Effector memory CD8-positive, alpha-beta T cell (primary cell): ENCODE measurements at regions not wholly inside any gene's neighbourhood (a gene's known extent, or its start where the extent isn't known, plus 50 kb on each side); places are given as distances from the start of the nearest gene placed in this dataset.

ENCODE experiments used
- ATAC-seq: fragments of 150-1000 bp; cut with Tn5 transposase; replicated peaks from 2 replicates; pipeline ENCODE4 v1.10.0; 2021; ENCODE audit warnings: mild to moderate bottlenecking, moderate library complexity
- DNase-seq, 3 experiments: peaks; one replicate each; pipeline ENCODE4 v3.0.0; 2021
- H3K27ac Mint-ChIP-seq, 2 donors: one replicate each; pipeline ENCODE4 v1.8.0; 2022; ENCODE audit warnings: mild to moderate bottlenecking in 2 of 2, mixed read lengths in 2 of 2, moderate library complexity in 2 of 2
- H3K27me3 Mint-ChIP-seq, 2 donors: one replicate each; pipeline ENCODE4 v1.8.0; 2022; ENCODE audit warnings: mixed read lengths in 2 of 2
- H3K36me3 Mint-ChIP-seq: one replicate; pipeline ENCODE4 v1.8.0; 2022; ENCODE audit warnings: mild to moderate bottlenecking, moderate library complexity, mixed read lengths; ENCODE audit not compliant: insufficient read depth
- H3K4me1 Mint-ChIP-seq, 2 donors: one replicate each; pipeline ENCODE4 v1.8.0; 2022; ENCODE audit warnings: low read depth in 2 of 2, mixed read lengths in 2 of 2
- H3K4me3 Mint-ChIP-seq, 2 donors: one replicate each; pipeline ENCODE4 v1.8.0; 2022; ENCODE audit warnings: mild to moderate bottlenecking in 2 of 2, mixed read lengths in 2 of 2, moderate library complexity in 2 of 2
- H3K9me3 Mint-ChIP-seq, 2 donors: one replicate each; pipeline ENCODE4 v1.8.0; 2022; ENCODE audit warnings: mixed read lengths in 2 of 2

DNA sequence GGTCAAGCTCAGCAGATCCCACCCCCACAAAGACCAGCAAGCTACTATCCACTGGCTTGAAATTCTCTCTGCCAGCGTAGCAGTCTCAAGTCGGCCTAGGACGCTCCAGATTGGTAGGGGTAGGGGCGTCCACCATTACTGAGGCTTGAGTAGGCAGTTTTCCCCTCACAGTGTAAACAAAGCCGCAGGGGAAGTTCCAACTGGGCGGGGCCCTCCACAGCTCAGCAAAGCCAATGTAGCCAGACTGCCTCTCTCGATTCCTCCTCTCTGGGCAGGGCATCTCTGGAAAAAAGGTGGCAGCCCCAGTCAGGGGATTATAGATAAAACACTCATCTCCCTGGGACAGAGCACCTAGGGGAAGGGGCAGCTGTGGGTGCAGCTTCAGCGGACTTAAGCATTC is 1064.9 kb upstream of the TENM4 start:
- no peak for DNase-seq
- H3K36me3 Mint-ChIP-seq = no peaks in the 10 kb centered on the region
- no peaks in the 10 kb centered on the region for H3K27me3 Mint-ChIP-seq

DNA sequence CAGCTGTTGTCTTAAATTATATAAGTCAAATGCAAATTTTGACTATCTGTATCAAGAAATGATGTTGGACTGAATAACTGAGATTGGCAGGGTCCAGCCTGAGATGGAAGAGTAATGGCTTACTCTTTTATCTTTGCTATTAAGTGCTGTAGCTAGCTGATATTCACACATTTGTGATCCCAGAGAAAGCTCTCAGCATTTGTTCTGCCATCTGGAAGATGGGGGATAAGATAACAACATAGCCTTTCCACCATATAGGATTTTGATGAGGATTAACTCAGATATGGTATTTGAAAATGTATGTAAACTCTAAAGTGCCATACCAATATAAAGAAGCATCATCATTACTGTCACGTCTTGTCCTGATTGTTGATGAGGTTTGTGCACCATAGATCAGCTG is 1063.2 kb upstream of the TENM4 start:
- peaks cover 5 to 15% of the 10 kb centered on the region in 2 donors for H3K9me3 Mint-ChIP-seq
- H3K4me1 Mint-ChIP-seq = no peaks in the 10 kb centered on the region
- H3K27me3 Mint-ChIP-seq = no peaks in the 10 kb centered on the region
- no peaks in the 10 kb centered on the region for H3K36me3 Mint-ChIP-seq
- no peak overlapping the region for H3K4me3 Mint-ChIP-seq
- no peak for DNase-seq
- no peak for ATAC-seq
- no peak overlapping the region for H3K27ac Mint-ChIP-seq

More for the DNA sequence above, 1064.9 kb upstream of the TENM4 start:
- no peak for ATAC-seq
- Mint-ChIP-seq H3K27ac (no peak overlapping the region), H3K4me1 (no peaks in the 10 kb centered on the region), H3K4me3 (no peak overlapping the region), H3K9me3 (peaks cover 9 to 15% of the 10 kb centered on the region in 2 donors)

DNA sequence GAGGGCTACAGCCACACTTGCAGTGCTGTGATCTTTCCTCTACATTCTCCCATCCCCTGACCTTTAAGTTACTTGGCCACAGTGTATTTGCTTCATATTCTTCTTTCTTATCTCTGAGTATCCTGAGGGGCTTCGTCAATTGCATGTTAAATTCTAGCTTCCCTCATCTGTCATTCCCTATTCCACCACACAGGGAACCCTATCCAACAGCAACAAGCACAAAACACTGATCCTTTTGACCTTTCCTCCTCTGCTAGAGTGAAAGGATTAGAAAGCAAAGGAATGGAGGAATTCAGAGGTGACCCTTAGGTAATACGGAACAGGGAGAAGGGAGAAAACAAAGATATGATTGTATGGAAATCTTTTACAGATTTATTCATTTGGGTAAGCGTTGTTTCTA is 1061.7 kb upstream of the TENM4 start:
- Mint-ChIP-seq H3K4me1 (no peaks in the 10 kb centered on the region), H3K9me3 (peaks cover 0 to 7% of the 10 kb centered on the region in 2 donors), H3K4me3 (no peak overlapping the region), H3K27me3 (no peaks in the 10 kb centered on the region), H3K27ac (no peak overlapping the region), H3K36me3 (no peaks in the 10 kb centered on the region)
- no peak for ATAC-seq
- DNase-seq = no peak

DNA sequence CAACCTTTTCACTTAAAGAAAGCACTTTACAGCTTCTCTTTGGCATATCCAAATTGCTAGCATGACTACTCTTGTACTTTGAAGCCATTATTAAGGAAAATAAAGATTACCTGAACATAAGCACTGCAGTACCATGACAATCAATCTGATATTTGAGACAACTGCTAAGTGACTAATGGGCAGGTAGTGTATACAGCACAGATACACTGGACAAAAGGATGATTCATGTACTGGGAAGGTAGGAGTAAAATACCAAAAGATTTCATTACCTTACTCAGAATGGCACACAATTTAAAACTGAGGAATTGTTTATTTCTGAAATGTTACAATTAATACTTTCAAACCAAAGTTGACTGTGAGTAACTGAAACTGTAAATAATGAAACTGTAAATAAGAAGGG is 1054.3 kb upstream of the TENM4 start:
- Mint-ChIP-seq H3K4me3 (no peak overlapping the region), H3K36me3 (no peaks in the 10 kb centered on the region), H3K27me3 (no peaks in the 10 kb centered on the region), H3K4me1 (no peaks in the 10 kb centered on the region), H3K9me3 (peaks cover 0 to 4% of the 10 kb centered on the region in 2 donors), H3K27ac (no peak overlapping the region)
- no peak for DNase-seq
- ATAC-seq = no peak

DNA sequence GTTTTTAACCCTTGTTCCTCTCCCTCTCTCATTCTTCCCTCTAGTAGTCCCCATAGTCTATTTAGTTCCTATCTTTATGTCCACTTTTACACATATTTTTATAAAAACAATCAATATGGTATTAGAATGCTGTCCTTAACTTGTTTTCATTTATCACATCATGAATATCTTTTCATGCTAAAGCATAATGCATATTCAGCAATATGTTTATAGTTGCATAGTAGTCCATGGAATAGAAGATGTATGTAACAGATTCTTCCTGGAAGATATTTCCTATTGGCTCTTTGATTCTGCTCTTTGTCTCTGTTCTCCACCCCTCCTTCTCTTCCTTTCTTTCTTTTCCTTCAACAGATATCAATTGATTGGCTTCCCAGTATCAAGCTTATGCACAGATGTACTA is 1047.1 kb upstream of the TENM4 start:
- Mint-ChIP-seq H3K9me3 (peaks cover 10 to 27% of the 10 kb centered on the region in 2 donors), H3K27me3 (no peaks in the 10 kb centered on the region), H3K27ac (no peak overlapping the region), H3K4me1 (no peaks in the 10 kb centered on the region), H3K4me3 (no peak overlapping the region), H3K36me3 (no peaks in the 10 kb centered on the region)
- ATAC-seq (no peak), DNase-seq (no peak)

DNA sequence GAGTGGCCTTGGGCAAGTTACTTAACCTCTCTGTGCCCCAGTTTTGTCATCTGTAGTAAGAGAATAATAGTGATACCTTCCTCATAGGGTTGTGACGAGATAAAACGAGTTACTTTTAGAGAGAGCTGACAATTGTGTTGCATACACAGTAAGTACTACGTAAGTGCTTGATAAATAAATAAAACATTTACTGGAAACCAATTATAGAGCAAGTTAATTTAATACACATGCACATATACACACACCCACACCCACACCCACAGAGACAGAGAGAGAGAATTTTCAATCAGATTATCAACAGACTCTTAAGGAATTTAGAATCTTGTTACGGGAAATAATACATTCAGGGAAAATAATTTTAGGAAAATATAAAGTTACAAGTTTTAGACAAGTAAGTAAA is 1045.8 kb upstream of the TENM4 start:
- no peak for ATAC-seq
- Mint-ChIP-seq H3K27ac (no peak overlapping the region), H3K4me1 (no peaks in the 10 kb centered on the region), H3K36me3 (no peaks in the 10 kb centered on the region), H3K9me3 (peaks cover 10 to 27% of the 10 kb centered on the region in 2 donors), H3K27me3 (no peaks in the 10 kb centered on the region), H3K4me3 (no peak overlapping the region)
- DNase-seq = no peak

DNA sequence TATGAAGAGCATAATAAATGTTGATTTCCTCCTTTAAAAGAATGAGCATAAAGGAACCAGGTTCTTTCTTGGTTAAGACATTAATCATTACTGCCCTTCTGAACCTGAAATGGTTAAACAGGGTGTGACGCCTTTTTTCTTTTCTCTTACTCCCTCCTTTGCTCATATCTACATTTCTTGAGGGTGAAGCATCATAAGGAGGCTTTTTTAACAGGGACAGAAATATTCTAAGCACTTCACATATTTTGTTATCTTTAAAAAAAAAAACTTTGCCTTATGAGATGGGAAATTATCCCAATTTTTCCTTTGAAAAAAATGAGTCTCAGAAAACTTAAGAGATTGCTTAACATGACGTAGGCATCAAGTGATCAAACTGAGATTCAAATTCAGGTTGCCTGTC is 1036.3 kb upstream of the TENM4 start:
- H3K27me3 Mint-ChIP-seq = no peaks in the 10 kb centered on the region
- DNase-seq (no peak), ATAC-seq (no peak)
- H3K36me3 Mint-ChIP-seq = no peaks in the 10 kb centered on the region
- no peak overlapping the region for H3K27ac Mint-ChIP-seq
- no peaks in the 10 kb centered on the region for H3K4me1 Mint-ChIP-seq
- peaks cover 4 to 12% of the 10 kb centered on the region in 2 donors for H3K9me3 Mint-ChIP-seq
- no peak overlapping the region for H3K4me3 Mint-ChIP-seq

DNA sequence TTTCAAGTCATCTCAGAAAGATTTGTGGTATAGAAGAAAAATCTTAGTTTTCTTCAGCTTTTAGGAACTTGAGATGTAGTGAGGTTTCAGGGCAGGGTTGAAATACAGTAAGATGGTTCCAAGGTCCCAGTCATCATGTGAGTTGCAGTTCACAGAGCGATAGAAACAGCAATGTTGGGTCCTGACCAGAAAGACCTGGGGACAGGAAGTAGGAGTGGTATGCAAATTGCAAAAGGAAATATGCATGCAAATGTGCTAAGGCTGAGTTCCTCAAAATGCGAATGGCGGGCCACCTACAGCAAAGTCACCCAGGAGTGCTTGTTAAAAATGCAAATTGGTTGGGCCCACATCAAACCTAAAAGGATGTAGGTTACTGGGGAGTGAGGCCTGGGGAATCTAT is 1032.7 kb upstream of the TENM4 start:
- Mint-ChIP-seq H3K27me3 (no peaks in the 10 kb centered on the region), H3K4me3 (no peak overlapping the region), H3K36me3 (no peaks in the 10 kb centered on the region), H3K27ac (no peak overlapping the region), H3K4me1 (no peaks in the 10 kb centered on the region), H3K9me3 (peaks cover 5 to 12% of the 10 kb centered on the region in 2 donors)
- DNase-seq (no peak), ATAC-seq (no peak)

DNA sequence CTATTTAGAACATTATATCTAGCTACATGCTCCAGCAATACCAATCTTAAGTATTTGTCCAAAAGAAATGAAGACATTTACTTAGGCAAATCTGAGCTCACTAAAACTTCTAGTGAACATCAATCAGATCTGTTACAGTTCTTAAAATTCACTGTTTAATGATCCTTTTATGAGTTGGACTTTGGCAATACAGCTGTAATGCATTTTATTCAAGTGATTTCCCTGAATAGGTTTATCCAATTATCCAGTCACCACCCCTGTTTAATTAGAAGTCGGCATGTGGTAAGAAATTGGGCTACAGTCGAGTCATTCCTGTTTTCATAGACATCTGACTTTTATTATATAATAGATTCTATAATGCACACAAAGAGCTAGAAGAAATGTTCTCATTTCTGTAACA is 1029.0 kb upstream of the TENM4 start:
- H3K27me3 Mint-ChIP-seq = no peaks in the 10 kb centered on the region
- peaks cover 13 to 22% of the 10 kb centered on the region in 2 donors for H3K9me3 Mint-ChIP-seq

DNA sequence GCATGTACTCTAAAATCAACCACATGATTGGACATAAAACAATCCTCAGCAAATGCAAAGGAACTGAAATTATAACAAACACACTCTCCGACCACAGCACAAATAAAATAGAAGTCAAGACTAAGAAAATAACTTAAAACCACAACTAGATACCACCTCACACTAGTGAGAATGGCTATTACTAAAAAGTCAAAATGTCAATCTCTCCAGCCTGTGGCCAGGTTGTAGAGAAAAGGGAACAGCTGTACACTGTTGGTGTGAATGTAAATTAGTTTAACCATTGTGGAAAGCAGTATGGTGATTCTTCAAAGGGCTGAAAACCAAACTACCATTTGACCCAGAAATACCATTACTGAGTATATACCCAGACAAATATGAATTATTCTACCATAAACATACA is 1025.7 kb upstream of the TENM4 start:
- no peaks in the 10 kb centered on the region for H3K27me3 Mint-ChIP-seq
- no peaks in the 10 kb centered on the region for H3K4me1 Mint-ChIP-seq
- ATAC-seq (no peak), DNase-seq (no peak)
- H3K4me3 Mint-ChIP-seq = no peak overlapping the region
- peaks cover 13 to 17% of the 10 kb centered on the region in 2 donors for H3K9me3 Mint-ChIP-seq
- H3K36me3 Mint-ChIP-seq = no peaks in the 10 kb centered on the region
- H3K27ac Mint-ChIP-seq = no peak overlapping the region

More for the DNA sequence above, 1029.0 kb upstream of the TENM4 start:
- Mint-ChIP-seq H3K4me3 (no peak overlapping the region), H3K4me1 (no peaks in the 10 kb centered on the region), H3K36me3 (no peaks in the 10 kb centered on the region), H3K27ac (no peak overlapping the region)
- ATAC-seq (no peak), DNase-seq (no peak)

DNA sequence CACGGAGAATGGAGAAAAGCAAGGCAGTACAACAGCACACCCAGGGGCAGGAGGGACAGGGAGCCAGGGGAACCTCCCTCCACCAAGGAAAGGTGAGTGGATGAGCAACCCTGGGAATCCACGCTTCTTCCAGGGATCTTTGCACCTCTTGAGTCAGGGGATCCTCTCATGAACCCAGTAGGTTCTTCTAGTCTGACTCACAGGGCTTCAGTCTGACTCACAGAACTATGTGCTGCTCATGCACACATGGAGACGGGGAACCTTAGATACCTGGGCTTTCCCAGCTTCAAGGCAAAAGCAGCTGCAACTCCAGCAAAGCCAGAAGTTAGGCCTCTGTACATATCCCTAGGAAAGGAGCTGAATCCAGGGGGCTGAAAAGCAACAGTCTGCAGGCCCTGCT is 1021.4 kb upstream of the TENM4 start:
- Mint-ChIP-seq H3K36me3 (no peaks in the 10 kb centered on the region), H3K4me1 (no peaks in the 10 kb centered on the region), H3K27ac (no peak overlapping the region), H3K27me3 (no peaks in the 10 kb centered on the region), H3K4me3 (no peak overlapping the region), H3K9me3 (peaks cover 18 to 25% of the 10 kb centered on the region in 2 donors)
- ATAC-seq = no peak
- no peak for DNase-seq

DNA sequence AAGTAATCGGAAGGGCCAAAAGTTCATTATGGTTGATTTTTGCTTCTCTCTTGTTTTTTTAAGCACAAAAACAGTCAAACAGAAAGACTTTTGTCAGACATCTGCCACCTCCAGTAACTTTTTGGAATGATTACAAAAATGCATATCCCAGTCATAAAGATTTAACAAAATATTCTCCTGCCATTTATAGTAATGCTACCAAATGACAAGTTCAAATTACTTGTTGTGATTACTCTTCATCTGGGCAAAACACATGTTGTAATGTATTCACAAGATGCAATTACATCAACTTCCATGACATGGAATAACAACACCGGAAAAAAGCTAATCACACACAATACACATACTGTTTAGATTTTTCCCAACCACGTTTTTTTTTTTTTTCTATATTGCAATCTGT is 1017.5 kb upstream of the TENM4 start:
- Mint-ChIP-seq H3K27ac (no peak overlapping the region), H3K4me3 (no peak overlapping the region), H3K36me3 (no peaks in the 10 kb centered on the region), H3K9me3 (peaks cover 19 to 37% of the 10 kb centered on the region in 2 donors), H3K27me3 (no peaks in the 10 kb centered on the region), H3K4me1 (no peaks in the 10 kb centered on the region)
- no peak for ATAC-seq
- DNase-seq = no peak

DNA sequence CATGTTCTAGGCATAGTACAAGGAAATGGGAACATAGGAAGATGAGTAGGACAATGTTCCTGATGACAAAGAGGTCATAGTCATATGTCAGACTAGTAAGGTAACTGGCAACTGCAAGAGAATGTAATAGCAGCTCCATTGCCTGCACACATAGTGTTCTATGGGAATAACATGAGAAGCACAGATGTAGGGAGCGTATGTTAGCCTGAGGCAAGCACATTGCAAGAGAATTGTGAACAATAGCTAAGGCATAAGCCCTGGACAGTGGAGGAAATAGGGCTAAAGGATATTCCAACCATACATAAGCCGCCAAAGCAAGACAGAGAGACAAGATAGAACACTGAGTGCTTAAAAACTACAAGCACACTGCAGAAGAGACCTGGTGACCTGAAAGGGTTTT is 1017.0 kb upstream of the TENM4 start:
- no peak for ATAC-seq
- H3K4me1 Mint-ChIP-seq = no peaks in the 10 kb centered on the region

DNA sequence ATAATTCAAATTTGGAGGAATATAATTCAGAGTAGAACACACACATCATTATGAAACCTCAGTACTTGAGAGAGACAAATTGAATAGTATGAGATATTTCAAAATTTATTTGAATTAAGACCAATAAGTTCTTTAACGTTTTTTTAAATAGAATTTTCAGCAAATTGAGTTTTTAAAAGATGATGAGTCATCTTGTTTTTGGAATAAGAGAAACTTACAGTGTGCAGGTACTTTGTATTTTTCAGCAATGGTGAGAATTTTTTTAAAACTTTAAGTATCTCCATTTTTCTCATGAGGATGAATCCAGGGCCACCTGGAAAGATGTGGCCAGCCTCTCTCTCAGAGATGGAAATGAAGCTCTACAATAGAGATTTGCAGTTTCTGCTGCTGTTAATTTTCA is 1015.0 kb upstream of the TENM4 start:
- H3K9me3 Mint-ChIP-seq = peaks cover 19 to 41% of the 10 kb centered on the region in 2 donors
- no peaks in the 10 kb centered on the region for H3K27me3 Mint-ChIP-seq
- no peaks in the 10 kb centered on the region for H3K4me1 Mint-ChIP-seq
- no peak overlapping the region for H3K27ac Mint-ChIP-seq
- ATAC-seq = no peak
- H3K36me3 Mint-ChIP-seq = no peaks in the 10 kb centered on the region
- DNase-seq = no peak
- no peak overlapping the region for H3K4me3 Mint-ChIP-seq

More for the DNA sequence above, 1017.0 kb upstream of the TENM4 start:
- H3K4me3 Mint-ChIP-seq = no peak overlapping the region
- no peaks in the 10 kb centered on the region for H3K36me3 Mint-ChIP-seq
- no peaks in the 10 kb centered on the region for H3K27me3 Mint-ChIP-seq
- peaks cover 19 to 41% of the 10 kb centered on the region in 2 donors for H3K9me3 Mint-ChIP-seq
- H3K27ac Mint-ChIP-seq = no peak overlapping the region
- DNase-seq = no peak

DNA sequence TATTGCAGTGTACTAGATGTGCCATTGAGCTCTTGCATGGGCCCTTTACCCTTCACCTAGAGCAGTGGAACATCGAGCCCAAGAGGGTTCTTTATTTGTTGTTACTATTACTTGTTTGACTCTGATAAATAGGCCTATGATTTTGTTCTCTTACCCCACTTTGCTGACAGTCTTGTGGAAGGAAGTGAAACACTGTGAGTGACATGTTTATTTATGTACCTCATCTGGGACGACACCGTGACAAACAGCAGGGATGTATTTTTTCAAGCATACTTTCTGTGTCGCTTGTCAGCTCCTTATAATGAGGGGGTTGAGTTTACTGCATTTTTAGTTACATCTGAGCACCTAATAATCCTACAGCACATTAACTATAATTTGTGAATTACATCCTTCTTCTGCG is 1010.3 kb upstream of the TENM4 start:
- H3K4me1 Mint-ChIP-seq = no peaks in the 10 kb centered on the region
- no peaks in the 10 kb centered on the region for H3K36me3 Mint-ChIP-seq
- H3K27ac Mint-ChIP-seq = no peak overlapping the region
- ATAC-seq (no peak), DNase-seq (no peak)
- no peaks in the 10 kb centered on the region for H3K27me3 Mint-ChIP-seq
- peaks cover 16 to 49% of the 10 kb centered on the region in 2 donors for H3K9me3 Mint-ChIP-seq
- no peak overlapping the region for H3K4me3 Mint-ChIP-seq
